Trophoblast cell (in vitro differentiated cells and primary cell): ENCODE measurements at regions not wholly inside any gene's neighbourhood (a gene's known extent, or its start where the extent isn't known, plus 50 kb on each side); places are given as distances from the start of the nearest gene placed in this dataset.

Source experiments
- DNase-seq, 2 donors: peaks; one replicate each; pipeline ENCODE4 v3.0.0-alpha.2; 2016
- H2AFZ ChIP-seq: 2 replicates; pipeline ENCODE4 v1.6.1; 2013; ENCODE audit warnings: low read length, moderate library complexity, mild to moderate bottlenecking; ENCODE audit not compliant: insufficient read depth, poor library complexity
- H2AK5ac ChIP-seq: 2 replicates; pipeline ENCODE4 v1.6.1; 2013; ENCODE audit warnings: mild to moderate bottlenecking, low read length
- H2BK120ac ChIP-seq: 2 replicates; pipeline ENCODE4 v1.6.1; 2013; ENCODE audit warnings: low read length, mild to moderate bottlenecking, moderate library complexity; ENCODE audit not compliant: insufficient read depth, poor library complexity
- H2BK12ac ChIP-seq: 2 replicates; pipeline ENCODE4 v1.6.1; 2013; ENCODE audit warnings: mild to moderate bottlenecking, low read length, moderate library complexity
- H2BK5ac ChIP-seq: 2 replicates; pipeline ENCODE4 v1.6.1; 2013; ENCODE audit warnings: low read length, low read depth, moderate library complexity, mild to moderate bottlenecking; ENCODE audit not compliant: poor library complexity
- H3K14ac ChIP-seq: 2 replicates; pipeline ENCODE4 v1.6.1; 2013; ENCODE audit warnings: mild to moderate bottlenecking, low read length
- H3K18ac ChIP-seq: 2 replicates; pipeline ENCODE4 v1.6.1; 2013; ENCODE audit warnings: mild to moderate bottlenecking, low read length
- H3K23ac ChIP-seq: 2 replicates; pipeline ENCODE4 v1.6.1; 2013; ENCODE audit warnings: low read length
- H3K27ac ChIP-seq: 2 replicates; pipeline ENCODE4 v1.5.1; 2013; ENCODE audit warnings: low read depth, mild to moderate bottlenecking, inconsistent platforms, low read length, moderate library complexity
- H3K27me3 ChIP-seq: 2 replicates; pipeline ENCODE4 v1.6.1; 2013; ENCODE audit warnings: inconsistent platforms, mild to moderate bottlenecking, low read length, moderate library complexity; ENCODE audit not compliant: insufficient read depth
- H3K36me3 ChIP-seq, 2 experiments: 1 replicate in 1 of 2; 2 replicates in 1 of 2; pipeline ENCODE4 v1.6.1; 2013; ENCODE audit warnings: low read length in 2 of 2, mild to moderate bottlenecking in 2 of 2, moderate library complexity in 1 of 2; ENCODE audit not compliant: insufficient read depth in 2 of 2, control insufficient read depth in 1 of 2
- H3K4ac ChIP-seq: 2 replicates; pipeline ENCODE4 v1.6.1; 2013; ENCODE audit warnings: low read depth, mild to moderate bottlenecking, low read length, moderate library complexity
- H3K4me1 ChIP-seq, 2 experiments: 1 replicate in 1 of 2; 2 replicates in 1 of 2; pipeline ENCODE4 v1.6.1; 2013; ENCODE audit warnings: low read length in 2 of 2, mild to moderate bottlenecking in 2 of 2, moderate library complexity in 1 of 2; ENCODE audit not compliant: insufficient read depth in 2 of 2, control insufficient read depth in 1 of 2
- H3K4me2 ChIP-seq: 2 replicates; pipeline ENCODE4 v1.6.1; 2013; ENCODE audit warnings: inconsistent platforms, mild to moderate bottlenecking, low read length, moderate library complexity
- H3K4me3 ChIP-seq: 2 replicates; pipeline ENCODE4 v1.5.1; 2013; ENCODE audit warnings: mild to moderate bottlenecking, low read depth, low read length, inconsistent platforms
- H3K79me1 ChIP-seq: one replicate; pipeline ENCODE4 v1.6.1; 2013; ENCODE audit warnings: low read length
- H3K79me2 ChIP-seq: 2 replicates; pipeline ENCODE4 v1.6.1; 2013; ENCODE audit warnings: low read length, mild to moderate bottlenecking; ENCODE audit not compliant: control insufficient read depth, insufficient read depth, poor library complexity
- H3K9ac ChIP-seq: 2 replicates; pipeline ENCODE4 v1.6.1; 2013; ENCODE audit warnings: mild to moderate bottlenecking, low read length
- H3K9me3 ChIP-seq: 2 replicates; pipeline ENCODE4 v1.6.1; 2013; ENCODE audit warnings: low read depth, mild to moderate bottlenecking, control low read depth, inconsistent platforms, low read length; ENCODE audit not compliant: insufficient read depth
- H4K12ac ChIP-seq: 2 replicates; pipeline ENCODE4 v1.6.1; 2013; ENCODE audit warnings: low read depth, mild to moderate bottlenecking, low read length, moderate library complexity
- H4K8ac ChIP-seq: 2 replicates; pipeline ENCODE4 v1.6.1; 2013; ENCODE audit warnings: low read depth, mild to moderate bottlenecking, low read length, moderate library complexity
- H4K91ac ChIP-seq: one replicate; pipeline ENCODE4 v1.6.1; 2013; ENCODE audit warnings: low read depth, mild to moderate bottlenecking, low read length, moderate library complexity
- WGBS: extraction: QIAGEN DNeasy Blood & Tissue Kit; methylation state at CpG from one replicate; pipeline ENCODE4 v1.1.7; 2013; ENCODE audit warnings: missing lambda C conversion rate; ENCODE audit not compliant: insufficient read length, insufficient coverage; ENCODE audit errors: extremely low coverage; 5-methylcytosine and 5-hydroxymethylcytosine counted together

GRCh38 chr12:129964826-129965457 lies 61.1 kb upstream of the TMEM132D start:
- peak overlapping the region; percentile 20 for H3K4me2 ChIP-seq

GRCh38 chr12:129966146-129966995 lies 62.5 kb upstream of the TMEM132D start:
- H3K23ac ChIP-seq = no peak overlapping the region
- no peak overlapping the region for H3K14ac ChIP-seq
- peaks cover 3 to 9% of the 10 kb centered on the region in 2 experiments for H3K4me1 ChIP-seq
- H3K27ac ChIP-seq = no peak overlapping the region
- no peak overlapping the region for H3K9ac ChIP-seq
- no CpG with 5 or more reads among the region's 10 CpGs for WGBS
- H3K4me3 ChIP-seq = no peak overlapping the region
- peaks cover 0 to 2% of the 10 kb centered on the region in 2 experiments for H3K36me3 ChIP-seq
- no peaks in the 10 kb centered on the region for H3K79me2 ChIP-seq
- H2BK5ac ChIP-seq = no peak overlapping the region
- no peak overlapping the region for H4K12ac ChIP-seq
- no peak overlapping the region for H4K91ac ChIP-seq
- H3K4me2 ChIP-seq = no peak overlapping the region
- no peak overlapping the region for H4K8ac ChIP-seq
- DNase-seq = no peak
- no peaks in the 10 kb centered on the region for H3K79me1 ChIP-seq
- H2BK12ac ChIP-seq = no peak overlapping the region
- H3K4ac ChIP-seq = no peak overlapping the region
- peaks cover 5% of the 10 kb centered on the region for H3K9me3 ChIP-seq
- no peak overlapping the region for H3K18ac ChIP-seq
- H2AK5ac ChIP-seq = no peak overlapping the region
- H3K27me3 ChIP-seq = no peaks in the 10 kb centered on the region
- no peak overlapping the region for H2BK120ac ChIP-seq
- H2AFZ ChIP-seq = no peak overlapping the region

More at GRCh38 chr12:129964826-129965457, 61.1 kb upstream of the TMEM132D start:
- Histone ChIP-seq H4K91ac (no peak overlapping the region), H2BK120ac (no peak overlapping the region), H3K79me1 (no peaks in the 10 kb centered on the region), H3K27ac (no peak overlapping the region), H3K9ac (no peak overlapping the region), H2BK12ac (no peak overlapping the region), H2AK5ac (no peak overlapping the region), H3K79me2 (no peaks in the 10 kb centered on the region), H3K27me3 (no peaks in the 10 kb centered on the region), H3K4me1 (peaks cover 3 to 9% of the 10 kb centered on the region in 2 experiments), H3K23ac (no peak overlapping the region), H2BK5ac (no peak overlapping the region), H3K36me3 (peaks cover 0 to 2% of the 10 kb centered on the region in 2 experiments), H3K14ac (no peak overlapping the region), H3K18ac (no peak overlapping the region), H3K4me3 (no peak overlapping the region), H3K9me3 (peaks cover 5% of the 10 kb centered on the region), H4K12ac (no peak overlapping the region), H3K4ac (no peak overlapping the region), H4K8ac (no peak overlapping the region), H2AFZ (no peak overlapping the region)
- peak in 1 of 2 donors; percentile 11 for DNase-seq
- WGBS = no CpG with 5 or more reads among the region's 5 CpGs

DNA sequence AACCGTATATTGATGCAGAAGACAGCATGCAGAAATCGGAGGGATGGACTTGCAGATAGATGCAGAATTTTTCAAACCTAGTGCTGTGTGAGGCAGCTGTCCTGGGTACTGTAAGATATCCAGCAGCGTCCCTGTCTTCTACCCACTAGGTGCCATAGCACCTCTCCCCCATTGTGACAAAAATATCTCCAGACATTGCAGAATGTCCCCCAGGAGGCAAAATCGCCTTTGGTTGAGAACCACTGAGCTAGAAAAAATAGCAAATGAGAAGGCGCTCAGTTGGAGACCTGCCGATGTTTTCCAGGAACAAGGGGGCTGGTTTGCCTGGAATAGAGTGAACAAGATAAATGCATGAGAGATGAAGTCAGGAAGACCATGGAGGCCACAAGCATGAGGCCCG lies 67.9 kb upstream of the TMEM132D start:
- Histone ChIP-seq H3K79me1 (no peaks in the 10 kb centered on the region), H2AK5ac (no peak overlapping the region), H3K23ac (no peak overlapping the region), H3K4ac (no peak overlapping the region), H2BK5ac (no peak overlapping the region), H4K8ac (no peak overlapping the region), H3K9me3 (peaks cover 1% of the 10 kb centered on the region), H3K9ac (no peak overlapping the region), H3K4me3 (no peak overlapping the region), H3K4me1 (no peaks in the 10 kb centered on the region), H3K79me2 (no peaks in the 10 kb centered on the region), H3K27me3 (no peaks in the 10 kb centered on the region), H3K18ac (no peak overlapping the region), H2BK12ac (no peak overlapping the region), H3K4me2 (no peak overlapping the region), H3K14ac (no peak overlapping the region), H2AFZ (no peak overlapping the region), H3K36me3 (no peaks in the 10 kb centered on the region), H4K91ac (no peak overlapping the region), H2BK120ac (no peak overlapping the region), H3K27ac (no peak overlapping the region), H4K12ac (no peak overlapping the region)
- DNase-seq = no peak
- WGBS = no CpG with 5 or more reads among the region's 7 CpGs

DNA sequence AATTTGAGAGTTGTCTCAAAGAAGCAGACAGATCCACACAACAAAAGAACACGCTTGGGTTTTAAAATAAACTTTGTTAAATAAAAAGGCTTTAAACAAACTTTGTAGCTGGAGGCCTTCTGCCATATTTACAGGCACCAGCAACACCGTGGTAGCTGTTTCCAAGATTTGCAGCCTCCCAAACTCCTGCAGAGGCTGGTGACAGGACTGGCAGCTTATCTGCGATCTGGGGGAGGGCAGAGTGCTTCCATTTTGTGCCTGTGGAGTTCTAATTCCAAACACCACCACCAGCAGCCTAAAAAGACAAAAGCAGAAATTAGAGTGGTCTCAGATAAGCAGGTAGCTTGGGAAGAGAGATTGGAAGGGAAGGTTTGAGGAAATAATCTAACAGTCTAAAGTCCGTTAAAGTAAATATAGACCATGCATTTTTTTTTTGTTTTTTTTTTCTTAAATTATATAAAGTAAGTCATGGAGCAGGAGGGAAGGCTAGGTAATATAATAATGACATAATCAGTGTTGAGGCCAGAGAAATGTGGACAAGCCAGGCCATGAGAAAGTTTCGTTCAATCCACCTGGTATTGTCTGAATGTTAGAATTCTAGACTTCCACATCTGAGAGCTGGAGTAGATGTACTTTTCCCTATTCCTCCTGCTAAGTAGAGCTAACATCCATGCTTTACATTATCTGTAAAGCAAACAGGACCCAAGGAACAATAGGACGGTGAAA lies 69.6 kb upstream of the TMEM132D start:
- Histone ChIP-seq H3K4me2 (no peak overlapping the region), H3K4ac (no peak overlapping the region)
- no CpG with 5 or more reads among the region's 6 CpGs for WGBS

More for the DNA sequence above, 69.6 kb upstream of the TMEM132D start:
- Histone ChIP-seq H3K36me3 (no peaks in the 10 kb centered on the region), H2BK120ac (no peak overlapping the region), H3K27me3 (no peaks in the 10 kb centered on the region), H3K18ac (no peak overlapping the region), H3K4me3 (no peak overlapping the region), H4K91ac (no peak overlapping the region), H3K9me3 (no peaks in the 10 kb centered on the region), H3K14ac (no peak overlapping the region), H3K23ac (no peak overlapping the region), H4K8ac (no peak overlapping the region), H3K27ac (no peak overlapping the region), H3K4me1 (no peaks in the 10 kb centered on the region), H4K12ac (no peak overlapping the region), H2BK12ac (no peak overlapping the region), H2BK5ac (no peak overlapping the region), H3K79me1 (no peaks in the 10 kb centered on the region), H2AK5ac (no peak overlapping the region), H3K79me2 (no peaks in the 10 kb centered on the region), H2AFZ (no peak overlapping the region), H3K9ac (no peak overlapping the region)
- DNase-seq = no peak
